LoVo (cell line): ENCODE measurements at regions not wholly inside any gene's neighbourhood (a gene's known extent, or its start where the extent isn't known, plus 50 kb on each side); places are given as distances from the start of the nearest gene placed in this dataset.

Source experiments
- DNase-seq: peaks from one replicate; pipeline ENCODE4 v3.0.0-alpha.2; 2016; ENCODE audit warnings: low spot score

DNA sequence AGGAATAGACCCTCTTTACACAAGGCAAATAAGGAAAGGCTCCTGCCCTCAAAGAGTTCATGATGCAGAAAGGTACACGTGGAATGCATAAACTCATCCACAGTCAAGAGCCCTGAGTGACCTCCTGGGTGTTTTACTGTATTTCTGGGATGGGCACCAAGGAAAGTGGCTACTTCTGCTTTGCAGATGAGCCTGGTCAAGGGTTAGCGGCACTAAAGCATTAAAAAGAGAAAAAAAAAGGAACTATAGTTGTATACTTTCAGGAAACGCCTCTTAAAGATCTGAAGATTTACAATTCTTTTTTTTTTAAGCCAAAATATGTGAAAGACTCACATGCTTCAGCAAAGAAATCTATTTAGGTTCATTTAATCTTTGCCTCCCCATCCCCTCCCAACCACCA, 366.2 kb upstream of the PDE4D start:
- no peak for DNase-seq

DNA sequence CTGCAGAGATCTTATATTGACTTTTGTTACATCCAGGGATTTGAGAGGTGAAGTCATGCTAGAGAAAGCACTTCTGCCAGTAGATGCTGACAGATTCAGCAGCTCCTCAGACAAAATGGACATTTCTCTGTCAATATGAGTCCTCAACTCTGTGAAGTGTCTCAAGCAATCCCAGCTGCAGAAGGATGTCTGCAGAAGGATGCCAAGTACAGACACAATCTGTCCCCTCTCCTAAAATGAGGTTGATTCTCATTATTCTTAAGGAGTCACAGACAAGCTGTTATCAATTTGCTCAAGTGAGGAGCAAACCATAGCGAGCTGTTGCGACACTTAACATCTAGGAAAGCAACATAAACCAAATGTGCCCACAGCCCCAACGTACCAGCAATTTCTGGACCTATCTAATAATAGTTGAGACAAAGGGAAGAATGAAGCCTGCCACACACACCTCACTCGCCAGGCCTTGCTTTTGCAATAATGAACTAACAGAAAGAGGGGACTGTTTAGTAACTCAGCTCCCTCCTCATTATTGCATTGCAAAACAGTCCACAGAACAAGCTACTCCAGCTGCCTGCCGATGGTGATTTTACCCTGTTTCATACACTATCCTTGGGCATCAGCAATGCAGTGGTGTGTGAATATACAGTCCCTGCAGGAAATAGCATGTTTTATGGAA, 364.2 kb upstream of the PDE4D start:
- DNase-seq, result no peak

DNA sequence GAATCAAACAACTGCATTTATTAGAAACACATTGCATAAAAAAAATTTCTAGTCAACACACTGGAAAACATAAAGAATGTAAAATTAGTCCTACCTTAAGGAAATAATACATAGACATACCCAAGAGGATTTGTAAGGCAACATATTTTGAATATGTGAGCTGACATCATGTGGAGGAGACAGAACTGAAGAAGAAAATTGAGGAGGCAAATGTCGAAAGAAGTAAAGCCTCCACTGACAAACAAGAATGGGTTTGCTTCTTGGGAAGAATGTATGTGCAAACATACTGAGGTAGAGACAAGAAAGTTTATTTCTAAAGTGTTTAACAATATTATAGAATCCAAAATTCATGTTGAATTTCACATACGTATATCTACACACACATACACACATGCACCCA, 363.0 kb upstream of the PDE4D start:
- DNase-seq, result no peak

DNA sequence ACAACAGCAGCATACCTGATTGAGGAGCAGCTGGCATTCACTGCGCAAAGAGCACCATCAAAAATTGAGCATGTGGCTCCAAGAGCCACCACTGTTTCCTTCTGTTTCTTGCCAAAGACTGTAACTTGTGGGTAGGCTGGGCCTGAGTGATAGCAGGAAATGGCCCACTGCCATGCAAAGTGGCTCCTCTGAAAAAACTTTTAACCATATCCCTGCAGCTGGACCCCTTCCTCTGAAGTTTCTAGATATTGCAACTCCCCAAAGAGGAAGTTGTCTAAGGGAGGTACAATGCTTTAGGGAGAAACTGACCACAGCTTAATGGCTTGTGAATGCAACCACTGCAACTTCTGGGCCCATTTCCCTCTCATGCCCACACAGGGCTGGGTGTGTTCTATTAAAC, 355.4 kb upstream of the PDE4D start:
- no peak for DNase-seq

DNA sequence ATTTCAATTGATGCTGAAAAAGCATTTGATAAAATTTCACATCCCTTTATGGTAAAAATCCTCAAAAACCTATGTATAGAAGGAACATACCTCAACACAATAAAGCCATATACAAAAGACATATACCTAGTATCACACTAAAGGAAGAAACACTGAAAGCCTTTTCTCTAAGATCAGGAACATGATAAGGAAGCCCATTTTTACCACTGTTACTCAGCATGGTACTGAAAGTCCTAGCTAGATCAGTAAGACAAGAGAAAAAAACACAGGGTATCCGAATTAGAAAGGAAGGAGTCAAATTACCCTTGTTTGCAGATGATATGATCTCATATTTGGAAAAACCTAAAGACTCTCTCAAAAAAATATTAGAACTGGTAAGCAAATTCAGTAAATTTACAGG, 350.2 kb upstream of the PDE4D start:
- no peak for DNase-seq

DNA sequence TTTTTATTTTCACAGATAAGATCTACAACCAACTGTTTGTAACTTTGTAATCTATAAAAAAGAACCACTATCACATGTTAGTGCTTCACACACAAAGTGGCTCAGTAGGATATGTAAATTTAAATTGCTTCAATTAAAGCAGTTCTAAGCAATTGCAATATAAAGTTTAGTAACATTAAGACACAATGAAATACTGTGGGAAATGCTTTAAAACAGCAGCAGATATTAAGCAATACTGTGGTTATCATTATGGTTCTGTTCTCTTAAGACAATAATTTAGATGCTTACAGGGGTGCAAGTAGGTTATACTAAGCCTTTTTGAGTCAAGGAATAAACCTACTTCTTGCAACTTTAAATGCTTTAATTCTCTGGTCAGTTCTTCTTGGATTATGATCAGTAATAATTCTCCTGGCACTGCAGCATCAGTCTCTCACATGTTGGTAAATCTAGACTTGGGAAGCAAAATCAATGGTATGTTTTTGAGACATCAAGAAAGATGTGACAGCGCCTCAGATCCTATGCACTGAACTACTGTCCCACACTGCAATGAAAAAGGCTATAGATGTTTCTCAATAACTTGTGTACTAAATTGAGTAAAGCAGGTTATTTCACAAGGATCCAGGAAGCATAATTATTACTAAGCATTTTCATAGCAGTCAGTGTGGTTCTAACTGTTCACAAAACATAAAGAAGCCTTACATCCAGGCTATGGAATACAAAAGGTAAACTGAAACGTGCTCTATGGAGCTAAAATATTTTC, 338.7 kb upstream of the PDE4D start:
- no peak for DNase-seq

DNA sequence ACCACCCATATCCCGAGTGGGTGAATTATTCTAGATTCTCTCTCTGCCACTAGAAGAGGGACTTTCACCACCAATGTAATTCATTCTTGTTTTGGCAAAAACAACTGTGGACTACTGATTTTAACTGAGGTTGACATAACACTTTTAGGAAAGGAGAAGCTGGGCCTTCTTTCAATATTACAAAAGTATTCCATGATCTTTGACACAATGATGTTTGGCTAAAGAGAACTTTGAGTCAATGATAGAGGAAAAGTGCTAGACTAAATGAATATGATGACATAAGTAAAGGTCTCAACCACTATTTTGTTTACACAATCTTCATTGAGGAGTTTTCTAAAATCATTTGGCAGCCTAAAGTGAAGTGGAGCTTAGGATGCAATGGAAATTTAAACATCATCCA, 336.9 kb upstream of the PDE4D start:
- no peak for DNase-seq

DNA sequence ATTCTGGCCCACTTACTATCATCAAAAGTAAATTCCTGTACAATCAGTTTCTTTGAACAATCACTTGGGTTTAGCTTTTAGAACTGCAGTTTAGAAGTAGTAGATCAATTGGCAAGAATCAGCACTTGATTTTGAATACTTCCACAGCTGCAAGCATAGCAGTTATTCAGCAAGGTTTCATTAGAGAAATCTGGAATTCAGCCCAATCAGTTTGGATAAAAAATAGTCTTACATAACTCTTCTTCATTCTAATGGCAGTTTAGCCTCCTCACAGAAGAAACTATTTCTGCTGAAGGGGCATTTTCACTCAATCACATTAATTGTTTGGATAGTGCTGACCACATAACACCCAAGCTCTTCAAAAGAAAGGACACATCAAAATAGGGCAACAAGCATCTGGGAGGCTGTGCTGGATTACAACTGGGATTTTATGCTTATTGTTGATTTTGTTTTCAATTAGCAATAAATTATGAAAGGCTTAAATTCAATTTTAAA, 336.2 kb upstream of the PDE4D start:
- DNase-seq, result no peak

DNA sequence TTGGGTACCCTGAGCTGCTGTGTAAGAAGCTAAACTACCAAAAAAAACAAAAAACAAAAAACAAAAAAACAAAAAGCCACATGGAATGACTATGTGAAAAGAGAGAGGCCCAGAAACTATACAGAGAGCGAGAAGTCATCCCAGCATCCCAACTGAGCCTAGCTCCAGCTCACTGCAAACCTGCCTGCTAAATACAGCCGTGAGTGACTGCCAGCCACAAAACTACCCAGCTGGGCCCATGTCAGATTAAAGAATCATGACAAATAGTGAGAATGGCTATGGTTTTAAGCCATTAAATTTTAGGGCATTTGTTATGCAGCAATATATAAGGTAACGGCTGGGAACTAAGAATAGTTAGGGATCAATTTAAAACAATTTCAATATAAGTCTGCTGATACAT, 335.1 kb upstream of the PDE4D start:
- no peak for DNase-seq

DNA sequence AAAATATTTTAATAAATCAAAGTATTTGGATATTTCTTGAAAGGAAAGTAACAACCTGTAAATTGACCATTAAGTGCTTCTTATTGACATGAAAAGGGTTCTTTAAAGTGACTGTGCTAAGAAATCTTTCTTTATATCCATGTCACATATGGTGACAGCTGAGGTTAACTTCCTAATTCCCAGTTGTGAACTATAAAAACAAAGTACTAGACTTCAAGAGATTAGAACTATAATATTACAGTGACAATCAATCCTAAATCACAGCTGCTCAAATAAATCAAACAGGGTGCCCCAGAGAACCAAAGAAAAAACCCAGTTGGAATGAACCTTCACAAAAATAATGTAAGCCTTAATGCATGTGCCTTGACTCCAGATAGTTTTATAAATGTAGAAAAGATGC, 332.6 kb upstream of the PDE4D start:
- DNase-seq, result no peak

DNA sequence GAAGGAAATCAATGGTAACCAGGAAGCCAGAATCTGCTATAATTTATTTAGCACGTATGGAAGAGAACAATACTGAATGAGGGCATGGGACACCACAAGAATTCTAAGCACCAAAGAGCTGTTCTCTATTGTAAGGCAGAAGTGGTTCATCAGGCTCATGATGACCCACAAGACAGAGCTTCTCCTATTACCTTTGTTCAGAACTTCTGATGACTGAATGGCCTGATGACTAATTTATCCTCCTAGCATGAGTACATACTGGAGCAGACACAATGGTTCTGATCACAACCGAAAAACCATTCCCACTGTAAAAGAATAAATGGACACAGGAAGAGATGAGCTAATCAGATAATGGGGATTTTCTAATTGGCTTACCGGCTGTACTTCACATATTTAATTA, 329.8 kb upstream of the PDE4D start:
- no peak for DNase-seq

DNA sequence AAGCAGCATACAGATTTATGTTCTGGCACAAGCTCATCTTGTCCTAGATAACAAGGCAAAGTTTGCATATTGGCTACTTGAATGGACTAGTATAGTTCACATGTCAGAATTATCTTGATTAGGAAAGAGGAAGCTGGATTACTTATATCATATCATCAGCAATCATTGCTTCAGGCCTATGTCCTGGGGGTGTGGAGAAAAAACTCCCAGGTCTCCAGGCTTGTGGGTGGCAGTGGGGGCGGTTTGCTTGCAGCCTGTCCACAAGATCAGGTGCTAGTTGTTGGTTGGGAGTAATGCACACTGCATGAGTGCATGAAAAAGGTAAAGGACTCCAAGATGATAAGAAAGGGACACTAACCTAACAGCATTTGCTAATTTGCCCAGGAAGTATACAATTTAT, 326.4 kb upstream of the PDE4D start:
- no peak for DNase-seq

DNA sequence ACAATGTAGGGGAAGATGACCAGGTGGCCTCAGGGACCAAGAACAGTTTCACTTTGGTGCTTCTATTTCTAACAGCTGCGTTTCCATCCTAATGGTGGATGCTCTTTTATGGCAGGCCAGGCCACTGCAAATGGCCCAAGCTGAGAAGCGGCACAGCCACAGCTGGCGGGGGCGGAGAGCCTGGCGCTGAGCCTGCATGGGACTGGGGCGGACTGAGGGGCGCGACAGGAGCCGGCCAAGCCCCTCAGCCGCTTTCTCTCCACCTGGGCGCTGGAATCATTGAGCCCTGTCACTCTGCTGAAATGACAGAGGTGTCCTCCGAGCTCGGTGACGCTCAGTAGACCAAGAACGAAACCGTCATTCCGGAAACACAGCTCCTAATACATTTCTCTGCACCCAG, 317.3 kb upstream of the PDE4D start:
- no peak for DNase-seq

DNA sequence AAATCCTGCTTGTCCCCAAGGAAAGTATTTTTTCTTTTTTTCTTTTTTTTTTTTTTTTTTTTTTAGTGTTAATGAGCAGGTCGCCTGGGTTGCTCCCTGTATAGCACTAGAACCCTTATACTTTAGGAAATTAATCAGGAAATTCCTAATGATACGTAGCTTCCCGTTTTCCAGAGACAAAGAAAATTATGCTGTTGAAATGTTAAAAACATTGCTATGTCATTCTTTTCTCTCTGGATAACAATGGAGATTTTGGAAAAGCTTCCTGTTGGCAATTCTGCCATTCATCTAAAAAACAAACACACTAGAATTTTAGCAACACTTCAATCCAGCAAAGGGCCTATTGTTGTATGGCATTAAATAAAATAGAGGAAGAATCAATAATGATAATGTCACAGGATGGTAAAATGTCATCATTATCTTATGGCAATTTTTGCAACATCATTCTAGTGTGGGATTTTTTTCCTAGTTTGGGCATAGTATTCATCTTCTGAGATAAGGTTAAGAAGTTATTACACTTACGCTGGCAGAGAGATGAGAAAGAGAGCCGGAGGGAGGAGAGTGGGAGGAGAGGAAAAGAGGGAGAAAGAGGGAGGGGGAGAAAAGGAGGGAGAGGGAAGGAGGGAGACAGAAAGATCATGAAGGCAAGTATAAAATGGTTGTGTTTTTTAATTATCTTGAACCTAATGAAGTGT, 315.8 kb upstream of the PDE4D start:
- DNase-seq, result no peak

DNA sequence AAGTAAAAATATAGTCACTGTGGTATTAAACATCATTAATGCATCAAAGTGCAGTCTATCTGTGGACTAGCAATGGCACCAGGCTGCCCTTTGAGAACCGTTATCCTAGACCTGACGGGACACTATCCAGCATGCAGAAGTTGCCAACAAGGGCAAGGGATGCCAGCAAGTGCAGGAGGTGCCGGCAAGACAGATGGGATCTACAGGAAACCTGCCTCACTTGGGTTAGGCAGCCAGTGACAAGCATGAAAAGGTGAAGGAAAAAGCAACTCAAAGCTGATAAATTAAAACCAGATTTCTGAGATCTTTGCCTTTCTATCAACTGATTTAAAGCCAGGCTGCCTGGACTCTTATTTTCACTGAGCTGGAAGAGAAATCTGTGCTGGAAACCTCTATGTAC, 315.2 kb upstream of the PDE4D start:
- no peak for DNase-seq

DNA sequence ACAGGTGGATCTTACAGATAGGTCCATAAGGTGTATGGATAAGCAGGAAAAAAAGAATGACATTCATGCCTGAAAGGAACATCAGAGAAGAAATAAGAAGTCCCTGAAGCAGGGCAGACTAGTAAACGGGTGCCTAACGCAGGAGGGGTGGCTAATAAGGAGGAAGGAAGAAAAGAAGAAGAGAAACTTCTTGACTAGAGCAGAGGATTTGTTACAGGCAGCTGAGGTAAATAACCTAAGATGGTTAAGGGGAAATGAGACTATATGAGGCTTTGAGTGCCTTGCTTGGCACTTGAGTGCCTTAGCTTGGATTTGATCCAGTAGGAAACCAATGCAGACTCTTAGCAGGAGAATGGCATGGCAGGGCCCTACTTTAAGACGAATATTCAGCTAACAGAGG, 313.5 kb upstream of the PDE4D start:
- DNase-seq, result no peak

DNA sequence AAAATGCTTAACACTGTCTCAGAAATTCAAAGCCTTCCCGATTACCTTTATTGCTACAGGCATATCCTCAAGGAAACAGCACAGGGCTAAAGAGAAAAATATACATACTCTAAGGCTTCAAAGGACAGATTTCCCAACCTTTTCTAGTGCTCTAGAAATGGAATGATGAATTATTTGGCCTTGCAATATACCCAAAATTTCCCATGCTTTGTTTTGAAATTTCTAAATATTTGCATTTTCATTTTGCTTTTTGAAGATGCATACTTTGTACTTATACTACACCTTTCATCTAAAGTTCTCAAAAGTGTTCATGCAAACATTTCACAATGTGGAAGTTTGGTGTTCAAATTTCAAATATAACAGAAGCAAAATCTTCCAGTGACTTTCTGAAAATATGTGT, 312.7 kb upstream of the PDE4D start:
- DNase-seq, result no peak

DNA sequence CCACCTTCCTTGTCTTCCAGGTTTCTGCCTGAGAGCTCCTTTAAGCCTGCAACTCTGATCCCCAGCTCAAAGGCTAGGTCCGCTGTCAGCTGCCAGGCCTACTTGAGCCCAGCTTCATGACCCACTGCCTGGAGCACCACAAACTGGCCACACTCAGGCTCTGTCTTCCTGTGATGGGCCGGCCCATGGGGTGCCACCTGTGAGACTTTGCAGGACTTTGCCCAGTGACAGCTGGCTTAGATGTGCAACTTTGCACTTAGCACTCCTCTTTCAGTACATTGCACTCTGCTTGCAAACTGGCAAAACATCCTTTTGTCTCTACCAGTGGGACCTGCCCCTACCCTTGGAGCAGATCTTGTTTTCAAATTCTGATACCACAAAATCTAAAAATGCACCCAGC, 311.5 kb upstream of the PDE4D start:
- no peak for DNase-seq

DNA sequence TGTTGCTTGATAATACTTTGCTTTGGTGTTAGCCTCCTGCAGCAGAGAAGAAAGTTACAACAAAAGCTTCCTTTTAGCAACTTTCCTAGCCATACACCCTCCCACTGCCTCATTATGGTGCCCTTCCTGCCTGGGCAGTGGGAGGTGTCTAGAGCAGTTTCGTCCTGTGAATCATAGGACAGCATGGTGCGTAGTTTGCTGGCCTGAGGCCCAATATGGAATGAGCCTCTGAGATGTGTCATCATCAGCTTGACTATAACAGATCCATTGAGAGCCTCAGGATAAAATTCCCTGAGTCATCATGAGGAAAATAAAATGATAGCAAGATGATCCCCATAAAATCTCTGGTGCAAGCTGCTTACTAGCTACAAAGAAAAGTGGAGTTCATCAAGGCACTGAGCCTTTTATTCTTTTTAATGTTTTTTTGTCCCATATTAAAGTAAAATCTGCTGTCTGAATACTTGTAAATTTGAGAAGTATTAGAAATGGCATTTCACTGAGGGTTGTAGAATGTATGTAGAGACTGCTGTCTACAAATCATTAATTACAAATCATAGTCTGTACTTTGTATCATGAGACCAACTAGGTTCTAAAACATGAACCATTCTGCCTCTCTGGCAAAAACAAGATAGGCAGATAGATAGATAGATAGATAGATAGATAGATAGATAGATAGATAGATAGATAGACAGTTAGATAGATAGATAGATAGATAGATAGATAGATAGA, 303.0 kb upstream of the PDE4D start:
- peak; percentile 30 for DNase-seq

DNA sequence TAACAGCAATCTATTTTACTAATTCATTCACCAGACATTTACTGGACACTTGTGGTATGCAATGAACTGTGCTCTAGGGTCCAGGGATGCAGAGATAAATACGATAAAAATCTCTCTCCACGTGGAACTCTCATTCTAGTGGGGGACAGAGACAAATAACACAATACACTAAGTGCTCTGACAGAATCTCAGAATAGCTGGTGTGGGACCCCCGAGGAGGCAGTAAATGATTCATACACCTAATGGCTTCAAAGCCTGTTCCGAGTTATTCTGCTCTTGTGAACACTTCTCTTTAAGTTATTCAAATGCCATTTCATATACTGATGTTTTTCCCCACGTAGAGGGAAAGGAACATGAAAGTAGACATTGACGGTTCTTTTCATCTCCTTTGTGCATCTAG, 302.0 kb upstream of the PDE4D start:
- DNase-seq, result no peak

DNA sequence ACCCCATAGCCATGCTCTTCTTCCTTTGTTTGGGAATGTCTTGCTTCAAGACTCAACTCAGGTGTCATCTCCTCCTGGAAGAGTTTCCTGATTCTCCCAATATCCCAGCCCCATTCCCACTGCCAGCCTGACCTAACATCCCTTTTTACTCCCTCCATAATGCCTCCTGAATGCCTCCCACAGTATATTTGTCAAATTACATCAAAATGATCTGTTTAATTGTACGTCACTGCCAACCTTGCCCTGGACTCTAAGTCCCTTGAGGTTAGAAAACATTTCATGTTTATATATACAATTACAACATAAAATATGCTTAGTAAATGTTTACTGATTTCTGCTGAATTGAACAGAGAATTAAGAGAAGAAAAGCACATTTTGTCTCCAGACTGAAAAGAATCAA, 301.6 kb upstream of the PDE4D start:
- no peak for DNase-seq

DNA sequence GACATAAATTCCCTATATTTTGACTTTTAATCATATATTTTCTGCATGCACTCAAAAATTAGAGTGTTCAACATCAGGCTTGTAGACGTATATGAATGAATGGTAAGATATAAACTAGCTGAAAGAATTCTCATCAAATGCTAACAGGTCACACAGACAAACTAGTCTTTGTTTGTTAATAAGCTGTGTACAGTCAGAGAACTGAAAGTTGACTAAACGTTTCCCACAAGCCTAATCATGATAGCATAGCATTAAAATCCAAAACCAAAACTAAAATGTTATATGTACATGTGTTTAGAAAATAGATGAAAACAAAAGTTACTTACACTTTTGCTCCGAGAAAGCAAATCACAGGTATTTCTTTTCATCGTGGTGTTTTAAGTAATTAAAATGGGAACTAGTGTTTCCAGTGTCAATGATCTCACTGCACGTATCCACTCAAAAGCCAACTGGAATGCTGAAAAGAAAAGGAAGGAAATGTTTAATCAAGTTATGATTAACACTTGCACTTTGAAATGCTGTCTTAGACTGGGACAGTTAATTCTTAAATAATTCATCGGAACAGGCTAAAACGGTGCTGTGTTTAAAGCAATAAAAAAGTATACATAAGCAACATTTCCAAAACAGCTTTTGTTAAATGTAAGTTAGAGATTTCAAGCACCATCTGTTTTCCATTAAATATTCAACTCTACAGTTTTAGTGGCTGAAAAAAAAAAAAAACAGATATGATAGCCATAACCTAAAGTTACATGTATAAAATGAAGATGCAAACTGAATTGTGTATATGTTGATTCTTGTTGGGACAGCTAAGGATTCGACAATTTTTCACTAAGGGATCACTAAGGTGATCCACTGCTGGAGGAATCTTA, 291.9 kb upstream of the PDE4D start:
- no peak for DNase-seq
